ENCODE measurements at regions not wholly inside any gene's neighbourhood (a gene's known extent, or its start where the extent isn't known, plus 50 kb on each side); places are given as distances from the start of the nearest gene placed in this dataset.

DNA sequence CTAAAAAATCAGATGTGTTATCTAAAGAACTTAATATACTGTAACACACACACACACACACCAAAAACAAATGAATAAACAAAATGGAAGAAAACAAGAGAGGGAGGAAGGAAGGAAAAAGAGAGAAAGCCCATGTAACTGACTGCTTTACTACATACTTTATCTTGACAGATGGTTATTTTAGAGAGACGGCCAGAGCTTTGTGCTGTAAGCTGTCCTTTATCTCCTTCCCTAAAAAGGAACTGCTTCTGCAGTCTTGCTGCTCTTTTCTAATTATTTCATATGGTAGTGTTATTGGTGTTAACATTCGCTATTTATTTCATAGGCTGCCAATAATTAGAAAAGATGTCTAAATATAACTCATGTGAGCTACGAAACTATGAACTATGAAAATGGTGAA is 1384.6 kb downstream of the MRPL39 start:
- DNase-seq (ENCODE audit: low spot score): no peak

DNA sequence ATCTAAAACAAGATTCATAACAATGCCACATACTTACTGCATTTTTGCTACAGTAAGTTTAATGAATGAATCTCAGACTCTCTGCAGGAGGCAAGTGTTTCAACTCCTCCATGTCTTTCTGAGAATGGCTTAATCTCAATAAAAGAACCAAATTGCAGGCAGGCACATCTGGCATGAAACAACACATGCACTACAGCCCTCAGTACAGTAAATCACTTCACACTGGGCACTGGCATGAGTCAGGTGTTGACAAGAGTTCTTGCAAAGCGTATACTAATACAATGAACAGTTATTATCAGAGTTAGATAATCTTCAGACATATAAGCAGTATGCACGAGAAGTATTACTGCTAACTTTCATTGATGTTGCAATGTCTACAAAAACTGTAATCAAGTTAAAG is 1386.8 kb downstream of the MRPL39 start:
- no peak for DNase-seq (ENCODE audit: low spot score)

GRCh38 chr21:24217151-24217550 is 1390.1 kb downstream of the MRPL39 start:
- DNase-seq (ENCODE audit: low spot score): no peak

GRCh38 chr21:24210130-24210529 is 1397.2 kb downstream of the MRPL39 start:
- DNase-seq (ENCODE audit: low spot score): no peak

- no peak for DNase-seq (ENCODE audit: low spot score)
Observed at GRCh38 chr21:24208562-24209260, 1398.6 kb downstream of the MRPL39 start.

- DNase-seq (ENCODE audit: low spot score): no peak
Observed at GRCh38 chr21:24205319-24205718, 1402.0 kb downstream of the MRPL39 start.

DNA sequence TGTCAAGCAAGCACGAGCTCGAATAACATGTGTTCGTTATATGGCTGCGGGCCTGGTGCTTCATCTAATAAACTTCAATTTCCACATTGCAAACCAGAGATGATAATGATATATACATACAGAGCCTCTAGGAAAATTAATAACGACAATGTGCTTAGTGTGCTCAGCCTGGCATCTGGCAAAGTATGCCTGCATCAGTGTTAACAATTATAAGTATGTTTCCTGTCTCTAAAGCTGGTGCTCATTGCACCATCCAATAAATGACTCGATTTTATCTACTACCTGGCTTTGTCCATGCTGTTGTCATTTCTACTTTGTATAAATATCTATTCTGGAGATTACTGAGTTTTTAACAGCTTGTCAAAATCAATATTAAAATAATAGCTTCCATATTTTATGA is 1402.6 kb downstream of the MRPL39 start:
- no peak for DNase-seq (ENCODE audit: low spot score)

GRCh38 chr21:24200052-24200451 is 1407.2 kb downstream of the MRPL39 start:
- DNase-seq (ENCODE audit: low spot score): no peak

GRCh38 chr21:24197923-24198322 is 1409.4 kb downstream of the MRPL39 start:
- DNase-seq (ENCODE audit: low spot score): no peak

- DNase-seq (ENCODE audit: low spot score): no peak
Observed at GRCh38 chr21:24197132-24197643, 1410.1 kb downstream of the MRPL39 start.

DNA sequence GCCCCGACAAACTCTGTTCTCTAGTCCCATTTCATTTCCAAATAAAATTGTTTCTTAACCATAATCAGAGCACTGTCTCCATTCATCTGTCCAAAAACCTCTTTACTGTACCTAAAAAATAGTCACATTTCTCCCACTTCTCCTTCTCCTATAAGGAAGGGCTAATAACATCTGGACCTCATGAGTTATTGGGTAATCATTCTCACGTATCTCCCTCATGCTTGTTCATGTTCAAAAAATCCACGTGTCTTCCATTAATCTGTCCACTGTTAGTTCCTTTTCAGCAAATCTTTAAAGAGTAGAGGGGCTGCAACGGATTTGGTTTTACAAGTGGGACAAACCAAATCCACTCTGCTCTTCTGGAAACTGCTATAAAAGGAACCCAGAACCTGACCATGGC is 1418.8 kb downstream of the MRPL39 start:
- no peak for DNase-seq (ENCODE audit: low spot score)

DNA sequence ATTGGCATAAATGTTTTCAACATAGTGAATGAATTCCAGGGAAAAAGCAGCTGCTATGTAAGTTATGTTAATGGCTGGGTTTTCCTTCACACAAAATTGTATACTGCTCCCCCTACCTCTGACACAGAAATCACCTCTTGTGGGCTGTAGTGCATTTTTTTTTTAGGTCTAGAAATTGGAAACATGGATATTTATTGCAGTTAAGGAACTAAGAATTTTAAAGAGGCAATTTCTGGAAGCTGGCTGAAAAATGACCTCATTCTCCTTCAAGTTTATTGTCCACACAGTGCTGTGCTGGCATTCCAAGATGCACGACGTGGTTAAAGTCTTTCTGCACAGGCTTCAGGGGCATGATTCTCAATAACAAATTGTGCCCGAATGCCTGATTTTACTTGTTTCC is 1424.2 kb downstream of the MRPL39 start:
- no peak for DNase-seq (ENCODE audit: low spot score)

GRCh38 chr21:24179110-24179509 is 1428.2 kb downstream of the MRPL39 start:
- no peak for DNase-seq (ENCODE audit: low spot score)

DNA sequence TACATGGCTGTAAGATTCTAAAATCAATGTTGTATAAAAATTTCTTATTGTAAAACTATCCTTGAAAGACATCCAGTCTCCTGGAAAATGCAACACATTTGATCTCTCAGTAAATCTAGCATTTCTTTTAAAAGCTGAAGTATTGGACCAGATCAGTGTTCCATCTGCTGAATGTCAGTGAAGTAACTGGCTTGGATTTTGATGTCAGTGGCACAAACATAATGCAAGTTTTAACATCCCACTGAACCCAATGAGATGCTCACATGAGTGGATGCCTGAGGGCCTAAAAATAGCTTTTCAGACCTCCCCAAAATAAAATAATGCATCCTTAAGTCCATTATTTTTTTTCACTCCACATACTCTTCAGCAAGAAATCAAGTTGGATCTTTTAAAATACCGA is 1432.2 kb downstream of the MRPL39 start:
- no peak for DNase-seq (ENCODE audit: low spot score)

- no peak for DNase-seq (ENCODE audit: low spot score)
Observed at GRCh38 chr21:24171736-24172135, 1435.5 kb downstream of the MRPL39 start.

- DNase-seq (ENCODE audit: low spot score): no peak
Observed at GRCh38 chr21:24163539-24163938, 1443.7 kb downstream of the MRPL39 start.

DNA sequence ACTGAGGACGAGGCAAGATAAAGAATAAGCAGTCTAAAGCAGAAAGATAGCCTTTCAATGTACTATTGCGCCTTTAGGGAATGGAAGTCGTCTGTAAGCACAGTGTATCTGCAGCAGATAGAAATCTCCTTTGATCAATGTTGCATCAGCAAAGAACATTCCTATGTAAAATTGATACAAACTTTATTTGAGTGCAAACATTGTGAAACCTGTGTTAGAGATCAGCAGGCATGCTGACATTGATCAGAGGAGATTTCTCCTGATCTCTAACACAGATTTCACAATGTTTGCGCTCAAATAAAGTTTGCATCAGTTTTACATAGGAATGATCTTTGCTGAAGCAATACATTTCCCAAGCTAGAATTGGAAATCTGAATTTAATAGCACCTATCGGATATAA is 1446.8 kb downstream of the MRPL39 start:
- DNase-seq (ENCODE audit: low spot score): no peak

DNA sequence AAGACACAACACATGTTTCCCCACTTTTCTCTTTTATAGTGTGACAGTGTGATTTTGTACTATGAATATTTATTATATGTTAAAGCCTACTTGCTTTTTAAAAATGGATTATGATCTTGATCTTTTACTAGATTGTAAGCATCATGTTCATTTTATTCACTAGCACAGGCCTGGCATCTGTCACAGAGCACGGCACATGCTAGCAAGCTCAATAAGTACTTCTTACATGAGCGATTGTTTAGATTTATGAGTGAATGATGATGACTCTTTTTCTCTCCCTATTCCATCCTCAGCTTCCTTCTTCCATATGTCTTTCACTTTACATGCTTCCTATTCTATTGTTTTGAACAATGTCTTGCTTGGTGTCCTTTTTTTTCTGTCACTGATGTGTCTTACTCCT is 1454.1 kb downstream of the MRPL39 start:
- no peak for DNase-seq (ENCODE audit: low spot score)

- DNase-seq (ENCODE audit: low spot score): no peak
Observed at GRCh38 chr21:24150753-24151152, 1456.5 kb downstream of the MRPL39 start.

GRCh38 chr21:24148461-24148860 is 1458.8 kb downstream of the MRPL39 start:
- DNase-seq (ENCODE audit: low spot score): no peak

- DNase-seq (ENCODE audit: low spot score): no peak
Observed at GRCh38 chr21:24147674-24148073, 1459.6 kb downstream of the MRPL39 start.

GRCh38 chr21:24131056-24131455 is 1476.2 kb downstream of the MRPL39 start:
- no peak for DNase-seq (ENCODE audit: low spot score)

DNA sequence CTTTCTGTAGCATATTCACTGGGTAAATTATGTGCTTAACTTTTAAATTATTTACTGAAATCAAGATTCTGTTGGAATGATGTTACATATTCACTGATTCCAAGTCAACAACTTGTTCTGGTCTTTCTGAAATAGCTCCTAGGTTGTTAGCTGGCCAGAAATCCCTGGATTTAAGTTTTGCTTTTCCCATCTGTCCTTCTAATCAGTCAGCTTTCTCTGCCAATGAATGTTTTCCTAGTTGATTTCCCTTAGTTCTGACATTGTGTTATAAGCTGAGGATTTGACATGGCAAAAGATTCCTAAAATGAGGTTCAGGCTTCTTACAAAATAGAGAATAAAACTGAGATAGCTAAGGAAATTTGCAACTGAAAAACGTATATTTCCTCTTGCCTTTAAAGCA is 1479.6 kb downstream of the MRPL39 start:
- no peak for DNase-seq (ENCODE audit: low spot score)

GRCh38 chr21:24123785-24124184 is 1483.5 kb downstream of the MRPL39 start:
- no peak for DNase-seq (ENCODE audit: low spot score)
